ENCODE measurements at regions not wholly inside any gene's neighbourhood (a gene's known extent, or its start where the extent isn't known, plus 50 kb on each side); places are given as distances from the start of the nearest gene placed in this dataset.
"Not testable (repeated sequence)": the region's sequence is repeated elsewhere in the genome, so short reads cannot be mapped to it uniquely, and the experiment has no call there.

DNA sequence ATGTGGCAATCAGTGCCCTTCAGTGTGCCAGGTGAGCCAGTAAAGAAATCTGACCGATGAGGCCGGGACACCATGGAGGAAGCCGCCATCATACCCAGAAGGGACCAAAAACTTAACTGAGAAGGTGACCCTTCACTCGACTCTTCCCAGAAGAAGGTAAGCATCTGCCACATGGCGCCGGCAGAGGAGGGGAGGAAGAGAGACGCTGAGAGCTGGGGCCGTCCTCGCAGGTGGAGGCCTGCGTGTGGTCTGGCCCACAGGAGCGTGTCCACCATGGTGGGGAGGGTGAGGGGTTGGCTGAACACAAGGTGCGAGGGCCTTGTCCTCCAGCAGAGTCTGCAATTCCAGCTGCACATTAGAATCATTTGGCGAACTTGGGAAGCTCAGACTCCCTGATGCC, 513.1 kb upstream of the RAB6C start:
- DNase-seq, result no peak

- DNase-seq, result no peak
These were observed 512.3 kb upstream of the RAB6C start for GRCh38 chr2:129467012-129467779.

- no peak for DNase-seq
These were observed 511.5 kb upstream of the RAB6C start for GRCh38 chr2:129467941-129468340.

DNA sequence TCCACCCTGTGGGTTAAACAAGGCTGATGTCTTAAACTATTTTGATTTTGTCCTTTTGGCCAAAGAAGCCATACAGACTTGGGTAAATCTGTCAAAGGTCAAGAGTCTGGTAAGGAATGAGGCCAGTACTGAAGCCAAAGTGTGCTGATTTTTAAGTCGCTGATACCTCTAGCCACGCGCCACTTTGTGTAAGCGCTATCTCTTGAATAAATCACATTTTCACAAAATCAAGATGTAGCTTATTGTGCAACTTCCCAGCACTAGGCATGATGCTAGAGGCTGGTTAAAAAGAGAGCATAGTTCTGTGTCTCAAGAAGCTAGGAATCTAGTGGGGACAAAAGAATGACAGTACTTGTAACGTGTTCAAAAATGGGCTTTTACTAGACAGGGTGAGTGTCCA, 510.6 kb upstream of the RAB6C start:
- no peak for DNase-seq

GRCh38 chr2:129469389-129469788, 510.1 kb upstream of the RAB6C start:
- DNase-seq, result no peak

GRCh38 chr2:129469871-129470270, 509.6 kb upstream of the RAB6C start:
- DNase-seq, result no peak

- no peak for DNase-seq
These were observed 500.5 kb upstream of the RAB6C start for GRCh38 chr2:129478902-129479517.

- DNase-seq, result no peak
These were observed 499.6 kb upstream of the RAB6C start for GRCh38 chr2:129479892-129480291.

DNA sequence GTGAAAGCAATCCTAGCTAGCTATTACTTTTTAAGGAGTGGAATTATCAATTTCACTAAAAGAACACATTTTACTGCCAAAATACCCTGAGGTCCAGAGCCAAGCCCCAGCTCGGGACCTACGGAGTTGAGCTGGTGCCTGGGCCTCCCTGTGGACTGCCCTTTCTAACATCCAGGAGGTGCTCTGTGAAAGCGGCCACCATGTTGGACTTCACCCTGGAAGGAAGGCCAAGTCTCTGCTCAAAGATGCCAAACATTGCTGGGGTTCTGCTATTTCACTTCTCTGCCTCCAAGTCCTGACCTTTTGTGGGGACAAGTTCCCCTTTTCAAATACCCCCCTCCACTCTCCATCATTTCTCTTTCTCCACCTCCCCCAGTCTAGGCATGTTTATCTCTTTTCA, 498.7 kb upstream of the RAB6C start:
- no peak for DNase-seq

GRCh38 chr2:129481306-129482219, 497.9 kb upstream of the RAB6C start:
- no peak for DNase-seq

DNA sequence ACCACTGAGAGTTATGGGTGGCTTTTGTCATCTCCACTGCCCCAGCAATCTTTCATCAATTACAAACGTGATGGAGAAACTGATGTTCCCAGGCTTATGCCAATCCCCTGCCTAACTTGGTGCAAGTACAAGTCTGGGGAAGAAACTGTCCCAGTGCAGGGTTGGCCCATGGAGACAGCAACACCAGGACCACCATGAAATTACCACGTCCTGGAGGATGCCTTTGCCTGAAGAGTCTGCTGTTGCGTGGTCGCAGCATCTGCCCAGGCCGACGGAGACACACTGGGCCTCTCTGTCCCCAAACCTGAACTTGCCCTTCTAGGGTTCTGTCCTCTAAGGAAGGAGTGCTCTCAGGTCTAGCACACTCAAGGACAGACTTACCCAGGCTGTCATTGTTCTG, 496.8 kb upstream of the RAB6C start:
- no peak for DNase-seq

- DNase-seq, result no peak
These were observed 496.1 kb upstream of the RAB6C start for GRCh38 chr2:129483366-129483765.

DNA sequence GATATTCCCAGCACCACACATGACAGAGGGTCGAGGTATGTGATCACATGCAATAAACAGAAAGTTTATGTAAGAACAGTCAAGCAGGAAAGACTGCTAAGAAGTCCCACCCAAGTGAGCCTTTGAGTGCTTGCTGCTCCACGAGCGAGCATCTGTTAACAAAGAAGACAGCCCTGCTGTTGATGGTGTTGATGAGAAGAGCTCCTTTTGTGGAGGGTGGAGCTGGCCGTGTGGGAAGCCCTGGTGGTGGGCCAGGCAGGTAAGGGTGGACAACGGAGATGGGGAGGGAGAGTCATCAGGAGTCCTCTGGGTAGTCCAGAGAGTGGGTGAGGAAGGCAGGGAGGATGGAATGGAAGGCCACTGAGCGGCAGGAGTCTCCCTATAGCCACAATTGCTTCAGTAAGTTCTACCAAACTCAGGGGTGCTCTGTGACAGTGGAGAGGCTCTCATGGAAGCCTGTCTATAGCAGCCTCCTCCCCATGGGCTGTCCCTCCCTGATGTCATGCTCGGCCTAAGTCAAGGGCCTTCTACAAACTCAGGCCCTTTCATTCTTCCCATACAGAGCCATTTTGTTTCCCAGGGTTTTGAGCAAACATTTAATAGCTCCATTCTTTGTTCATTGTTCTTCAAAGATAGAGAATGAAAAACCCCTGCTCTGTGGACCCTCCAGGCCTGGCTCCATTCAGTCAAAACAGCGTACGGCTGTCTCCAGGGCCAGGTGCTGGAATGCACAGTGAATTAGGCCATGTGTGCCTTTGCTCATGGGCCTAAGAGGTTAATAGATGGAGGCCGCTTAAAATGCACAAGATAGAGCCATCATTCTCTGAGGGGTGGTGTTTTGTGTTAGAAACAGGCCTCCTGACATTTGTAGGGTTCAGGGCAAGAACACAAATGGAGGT, 494.2 kb upstream of the RAB6C start:
- no peak for DNase-seq

GRCh38 chr2:129488376-129488775, 491.1 kb upstream of the RAB6C start:
- DNase-seq, result no peak

- no peak for DNase-seq
These were observed 488.8 kb upstream of the RAB6C start for GRCh38 chr2:129490641-129491040.

- no peak for DNase-seq
These were observed 488.2 kb upstream of the RAB6C start for GRCh38 chr2:129491308-129491707.

DNA sequence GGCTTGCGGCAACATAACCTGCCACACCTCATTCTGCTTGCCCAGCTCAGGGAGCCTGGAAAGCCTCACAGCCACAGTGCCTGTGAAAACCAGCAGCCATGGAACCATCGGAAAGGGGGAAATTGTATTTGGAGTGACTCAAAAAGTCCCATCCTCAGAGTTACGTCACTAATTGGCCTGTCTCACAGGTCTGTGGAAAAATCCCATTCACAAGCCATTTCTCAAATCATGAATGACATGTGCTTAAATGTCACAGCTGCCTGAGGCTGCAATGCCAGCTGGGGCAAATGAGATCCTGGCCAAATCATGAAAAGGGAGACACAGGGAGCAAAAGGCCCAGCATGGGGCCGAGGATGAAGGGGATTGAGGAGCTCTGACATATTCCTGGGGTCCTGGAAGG, 486.9 kb upstream of the RAB6C start:
- DNase-seq, result no peak

- no peak for DNase-seq
These were observed 479.7 kb upstream of the RAB6C start for GRCh38 chr2:129499747-129500146.

GRCh38 chr2:129502781-129503180, 476.7 kb upstream of the RAB6C start:
- DNase-seq, result no peak

DNA sequence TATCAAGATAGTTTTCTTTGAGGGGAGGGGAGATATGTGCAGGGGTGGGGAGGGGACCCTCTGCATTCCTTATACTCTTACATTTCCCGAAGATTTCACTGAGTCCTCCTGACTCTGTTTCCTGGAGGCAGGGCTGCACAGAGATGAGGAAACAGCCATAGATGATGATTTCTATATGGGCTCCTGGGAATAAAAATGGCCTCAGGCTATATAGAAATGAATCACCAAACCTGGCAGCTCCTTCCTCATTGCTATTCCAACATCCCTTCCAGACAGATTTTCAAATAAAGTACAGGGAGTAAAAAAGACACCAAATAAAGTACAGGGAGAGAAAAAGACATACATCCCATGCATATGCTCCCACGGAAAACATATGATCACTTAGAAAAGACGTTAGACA, 474.8 kb upstream of the RAB6C start:
- DNase-seq, result no peak

DNA sequence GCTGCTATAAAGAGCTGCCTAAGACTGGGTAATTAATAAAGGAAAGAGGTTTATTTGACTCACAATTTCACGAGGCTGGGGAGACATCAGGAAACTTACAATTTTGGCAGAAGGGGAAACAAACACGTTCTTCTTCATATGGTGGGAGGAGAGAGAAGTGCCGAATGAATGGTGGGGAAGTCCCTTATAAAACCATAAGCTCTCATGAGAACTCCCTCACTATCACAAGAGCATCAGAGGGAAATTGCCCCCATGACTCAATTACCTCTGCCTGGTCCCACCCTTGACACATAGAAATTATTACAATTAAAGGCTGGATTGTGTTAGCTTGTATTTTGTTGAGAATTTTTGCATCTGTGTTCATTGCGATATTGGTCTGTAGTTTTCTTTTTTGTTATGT, 460.5 kb upstream of the RAB6C start:
- no peak for DNase-seq

DNA sequence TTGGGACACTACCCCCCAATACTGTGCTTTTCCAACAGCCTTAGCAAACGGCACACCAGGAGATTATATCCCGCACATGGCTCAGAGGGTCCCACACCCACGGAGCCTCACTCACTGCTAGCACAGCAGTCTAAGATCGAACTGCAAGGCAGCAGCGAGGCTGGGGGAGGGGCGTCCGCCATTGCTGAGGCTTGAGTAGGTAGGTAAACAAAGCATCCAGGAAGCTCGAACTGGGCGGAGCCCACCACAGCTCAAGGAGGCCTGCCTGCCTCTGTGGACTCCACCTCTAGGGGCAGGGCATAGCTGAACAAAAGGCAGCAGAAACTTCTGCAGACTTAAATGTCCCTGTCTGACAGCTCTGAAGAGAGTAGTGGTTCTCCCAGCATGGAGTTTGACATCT, 447.3 kb upstream of the RAB6C start:
- DNase-seq, result not testable (repeated sequence)

GRCh38 chr2:129548880-129549279, 430.6 kb upstream of the RAB6C start:
- DNase-seq, result no peak
